Endothelial cell of umbilical vein (primary cell): ENCODE measurements at regions not wholly inside any gene's neighbourhood (a gene's known extent, or its start where the extent isn't known, plus 50 kb on each side); places are given as distances from the start of the nearest gene placed in this dataset.

Experiments
- BruUV-seq: library from RNA; stranded (reverse); fragments of 400-500 nt; replicated peaks from 2 replicates; lab custom pipeline; 2021; lab: Mats Ljungman, UMichigan
- CTCF ChIA-PET: fragments of 300-600, 350-600 bp; sonication (Branson Sonifier 250); formaldehyde crosslinking; loops from one replicate; lab custom pipeline; 2021; ENCODE audit warnings: antibody characterized with exemption, inconsistent platforms; lab: Charles Lee
- POLR2A ChIA-PET: fragments of 300-600, 350-600 bp; sonication (Branson Sonifier 250); formaldehyde crosslinking; loops from one replicate; lab custom pipeline; 2021; ENCODE audit warnings: antibody characterized with exemption, inconsistent platforms; lab: Charles Lee
- DNase-seq: peaks from one replicate; pipeline ENCODE4 v3.0.0-alpha.2; 2011; ENCODE audit warnings: low read depth, low spot score
- FAIRE-seq: peaks from 2 replicates; lab custom pipeline; 2011; peaks lifted over from hg19 to GRCh38; lab: Jason Lieb, UNC
- H2AFZ ChIP-seq: 2 replicates; pipeline ENCODE4 v1.6.0; 2012; ENCODE audit warnings: low read depth, low read length, control low read depth, inconsistent platforms
- H3K27ac ChIP-seq: 2 replicates; pipeline ENCODE4 v1.5.1; 2011; ENCODE audit warnings: low read depth, mild to moderate bottlenecking, control low read depth, low read length, moderate library complexity; ENCODE audit not compliant: insufficient read depth
- H3K27me3 ChIP-seq, 2 experiments: 2 replicates each; pipeline versions ENCODE4 v1.6.0 to v1.6.1; 2011; ENCODE audit warnings: low read length in 2 of 2, mixed read lengths in 1 of 2; ENCODE audit not compliant: control insufficient read depth in 2 of 2, insufficient read depth in 2 of 2
- H3K36me3 ChIP-seq, 2 experiments: 2 replicates in 1 of 2; 3 replicates in 1 of 2; pipeline ENCODE4 v1.5.1; 2011; ENCODE audit warnings: low read length in 2 of 2, mild to moderate bottlenecking in 1 of 2, moderate library complexity in 1 of 2; ENCODE audit not compliant: control insufficient read depth in 2 of 2, insufficient read depth in 2 of 2; ENCODE audit errors: extremely low read depth in 1 of 2
- H3K4me1 ChIP-seq: 3 replicates; pipeline ENCODE4 v1.5.1; 2011; ENCODE audit warnings: mild to moderate bottlenecking, low read length; ENCODE audit not compliant: control insufficient read depth, insufficient read depth; ENCODE audit errors: extremely low read depth
- H3K4me2 ChIP-seq: 2 replicates; pipeline ENCODE4 v1.6.1; 2011; ENCODE audit warnings: low read length, control low read depth, mixed read lengths; ENCODE audit not compliant: insufficient read depth
- H3K4me3 ChIP-seq, 3 experiments: fragments of 200-600 bp in 1 of 3; sonication (generic), shearing (Covaris generic) in 1 of 3; replicated peaks in 1 of 3; 2 replicates each; pipeline ENCODE4 v1.5.1; 2011 to 2016; ENCODE audit warnings: control low read depth in 3 of 3, low read length in 3 of 3, mild to moderate bottlenecking in 2 of 3, inconsistent platforms in 1 of 3, low read depth in 1 of 3, moderate library complexity in 1 of 3; ENCODE audit not compliant: insufficient read depth in 1 of 3
- H3K79me2 ChIP-seq: 2 replicates; pipeline ENCODE4 v1.6.0; 2012; ENCODE audit warnings: low read length, inconsistent platforms; ENCODE audit not compliant: control insufficient read depth, insufficient read depth
- H3K9ac ChIP-seq: replicated peaks from 2 replicates; pipeline ENCODE3; 2011; ENCODE audit warnings: low read length, control low read depth; ENCODE audit not compliant: insufficient read depth; ENCODE audit errors: extremely low read depth
- H3K9me1 ChIP-seq: replicated peaks from 3 replicates; pipeline ENCODE4 v1.6.0; 2011; ENCODE audit warnings: mild to moderate bottlenecking, low read length; ENCODE audit not compliant: control insufficient read depth, insufficient read depth; ENCODE audit errors: extremely low read depth
- H3K9me3 ChIP-seq: replicated peaks from 2 replicates; pipeline ENCODE4 v1.5.1; 2012; ENCODE audit warnings: low read length, inconsistent platforms; ENCODE audit not compliant: control insufficient read depth, insufficient read depth
- H4K20me1 ChIP-seq: replicated peaks from 2 replicates; pipeline ENCODE3; 2011; ENCODE audit warnings: mild to moderate bottlenecking, low read length; ENCODE audit not compliant: control insufficient read depth, insufficient read depth; ENCODE audit errors: extremely low read depth
- EZH2 ChIP-seq: IDR thresholded peaks from 2 replicates; pipeline ENCODE4 v1.6.1; 2012; ENCODE audit warnings: borderline replicate concordance, low read depth, mild to moderate bottlenecking, moderate library complexity, low read length, inconsistent platforms; ENCODE audit not compliant: severe bottlenecking
- FOS ChIP-seq: IDR thresholded peaks from 2 replicates; pipeline ENCODE4 v1.6.1; 2011; ENCODE audit warnings: mild to moderate bottlenecking, low read length, moderate library complexity, borderline replicate concordance; ENCODE audit not compliant: insufficient read depth
- GATA2 ChIP-seq: IDR thresholded peaks from 2 replicates; pipeline ENCODE4 v1.7.0; 2011; ENCODE audit warnings: low read depth, mild to moderate bottlenecking, moderate library complexity, mixed read lengths, low read length; ENCODE audit not compliant: insufficient read length, insufficient read depth
- JUN ChIP-seq: IDR thresholded peaks from 2 replicates; pipeline ENCODE4 v1.6.1; 2011; ENCODE audit warnings: borderline replicate concordance, low read depth; ENCODE audit not compliant: insufficient read length, insufficient read depth
- MYC ChIP-seq: IDR thresholded peaks from one replicate; pipeline ENCODE4 v1.6.1; 2011; ENCODE audit warnings: mild to moderate bottlenecking, low read depth, low read length
- POLR2A ChIP-seq: IDR thresholded peaks from 2 replicates; pipeline ENCODE4 v1.6.1; 2012; ENCODE audit warnings: low read depth, mild to moderate bottlenecking, control low read depth, low read length
- POLR2AphosphoS5 ChIP-seq: IDR thresholded peaks from 2 replicates; pipeline ENCODE4 v1.6.1; 2012; ENCODE audit warnings: low read depth, mild to moderate bottlenecking, control low read depth, low read length, moderate library complexity; ENCODE audit not compliant: insufficient read depth
- dilution Hi-C: fragments of 300-500 bp; cut with MboI; formaldehyde crosslinking; loops from one replicate; pipeline ENCODE4 v1.15.0; 2019; ENCODE audit warnings: low sequenced_read_pairs; ENCODE audit not compliant: extremely low pct_ligation_motif_present
- intact Hi-C: fragments of 100-400 bp; cut with micrococcal nuclease; formaldehyde crosslinking; loops from one replicate; pipeline ENCODE4 v1.10.0; 2022
- TF ChIP-seq, protein P1 (sequence below), 2 donors: IDR thresholded peaks; 1 replicate in 1 of 2; 2 replicates in 1 of 2; pipeline ENCODE4 v1.5.1; 2011; ENCODE audit warnings: low read length in 2 of 2, mild to moderate bottlenecking in 2 of 2, moderate library complexity in 2 of 2, control low read depth in 1 of 2, inconsistent platforms in 1 of 2, low read depth in 1 of 2; ENCODE audit not compliant: insufficient read depth in 1 of 2; ENCODE audit errors: extremely low read depth in 1 of 2
- TF ChIP-seq, protein P2 (sequence below): IDR thresholded peaks from 2 replicates; pipeline ENCODE4 v1.6.1; 2011; ENCODE audit not compliant: insufficient read depth, insufficient read length

DNA sequence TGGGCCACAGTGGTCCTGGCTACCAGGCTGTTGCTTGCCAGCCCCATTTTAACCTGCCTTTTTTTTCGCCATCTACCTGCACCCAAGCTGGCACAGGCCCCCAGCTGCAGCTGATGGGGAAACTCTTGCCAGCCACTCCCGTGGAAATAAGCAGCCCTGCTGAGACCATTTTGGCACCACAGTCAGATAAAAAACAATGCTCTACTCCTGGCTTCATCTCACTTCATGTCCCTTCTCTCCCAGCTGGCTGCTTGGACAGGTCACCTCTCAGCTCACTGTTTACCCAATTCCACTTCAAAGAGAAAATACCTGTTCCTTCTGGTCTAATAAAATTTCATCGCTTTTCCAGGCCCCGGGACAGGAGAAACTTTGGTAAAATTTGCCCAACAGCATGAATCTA, 322.6 kb upstream of the SLC30A5 start:
- intact Hi-C loops (no loop called here), dilution Hi-C loops (no loop called here)
- Histone ChIP-seq H3K79me2 (no peaks in the 10 kb centered on the region), H3K27ac (no peak overlapping the region), H3K4me3 (no peak overlapping the region), H4K20me1 (no peaks in the 10 kb centered on the region), H3K9ac (no peak overlapping the region), H3K9me3 (no peaks in the 10 kb centered on the region), H3K36me3 (no peaks in the 10 kb centered on the region), H3K4me1 (no peaks in the 10 kb centered on the region), H3K9me1 (no peaks in the 10 kb centered on the region), H3K4me2 (no peak overlapping the region), H2AFZ (no peak overlapping the region), H3K27me3 (no peaks in the 10 kb centered on the region)
- ChIA-PET POLR2A (no interaction called here), CTCF (no interaction called here)
- no peak for DNase-seq
- FAIRE-seq, result no peak
- no TSS peak for BruUV-seq
- no peak for TF ChIP-seq GATA2
- no peak for TF ChIP-seq POLR2AphosphoS5
- no peak for TF ChIP-seq JUN
- TF ChIP-seq POLR2A, result no peak
- no peak for TF ChIP-seq FOS
- TF ChIP-seq, protein P1, sequence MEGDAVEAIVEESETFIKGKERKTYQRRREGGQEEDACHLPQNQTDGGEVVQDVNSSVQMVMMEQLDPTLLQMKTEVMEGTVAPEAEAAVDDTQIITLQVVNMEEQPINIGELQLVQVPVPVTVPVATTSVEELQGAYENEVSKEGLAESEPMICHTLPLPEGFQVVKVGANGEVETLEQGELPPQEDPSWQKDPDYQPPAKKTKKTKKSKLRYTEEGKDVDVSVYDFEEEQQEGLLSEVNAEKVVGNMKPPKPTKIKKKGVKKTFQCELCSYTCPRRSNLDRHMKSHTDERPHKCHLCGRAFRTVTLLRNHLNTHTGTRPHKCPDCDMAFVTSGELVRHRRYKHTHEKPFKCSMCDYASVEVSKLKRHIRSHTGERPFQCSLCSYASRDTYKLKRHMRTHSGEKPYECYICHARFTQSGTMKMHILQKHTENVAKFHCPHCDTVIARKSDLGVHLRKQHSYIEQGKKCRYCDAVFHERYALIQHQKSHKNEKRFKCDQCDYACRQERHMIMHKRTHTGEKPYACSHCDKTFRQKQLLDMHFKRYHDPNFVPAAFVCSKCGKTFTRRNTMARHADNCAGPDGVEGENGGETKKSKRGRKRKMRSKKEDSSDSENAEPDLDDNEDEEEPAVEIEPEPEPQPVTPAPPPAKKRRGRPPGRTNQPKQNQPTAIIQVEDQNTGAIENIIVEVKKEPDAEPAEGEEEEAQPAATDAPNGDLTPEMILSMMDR (IDR thresholded peaks at IDR 0.05; ENCODE audit: extremely low read depth in 1 of 2, insufficient read depth in 1 of 2, low read depth in 1 of 2, low read length in 2 of 2), result no peak
- no peak for TF ChIP-seq EZH2
- no peak for TF ChIP-seq MYC
- TF ChIP-seq, protein P2, sequence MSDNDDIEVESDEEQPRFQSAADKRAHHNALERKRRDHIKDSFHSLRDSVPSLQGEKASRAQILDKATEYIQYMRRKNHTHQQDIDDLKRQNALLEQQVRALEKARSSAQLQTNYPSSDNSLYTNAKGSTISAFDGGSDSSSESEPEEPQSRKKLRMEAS, result no peak
